ENCODE measurements at regions not wholly inside any gene's neighbourhood (a gene's known extent, or its start where the extent isn't known, plus 50 kb on each side); places are given as distances from the start of the nearest gene placed in this dataset.

GRCh38 chr5:115402822-115403577 is 106.5 kb upstream of the CCDC112 start:
- DNase-seq, result no peak

GRCh38 chr5:115402092-115402491 is 105.6 kb upstream of the CCDC112 start:
- no peak for DNase-seq

GRCh38 chr5:115398719-115399118 is 102.3 kb upstream of the CCDC112 start:
- no peak for DNase-seq

GRCh38 chr5:115396688-115397087 is 100.2 kb upstream of the CCDC112 start:
- no peak for DNase-seq

- no peak for DNase-seq
Observed at GRCh38 chr5:115396081-115396480, 99.6 kb upstream of the CCDC112 start.

GRCh38 chr5:115394531-115394930 is 98.1 kb upstream of the CCDC112 start:
- no peak for DNase-seq

- DNase-seq, result no peak
Observed at GRCh38 chr5:115393239-115393638, 96.8 kb upstream of the CCDC112 start.

- DNase-seq, result no peak
Observed at GRCh38 chr5:115392611-115393010, 96.2 kb upstream of the CCDC112 start.

- no peak for DNase-seq
Observed at GRCh38 chr5:115391780-115392179, 95.3 kb upstream of the CCDC112 start.

- no peak for DNase-seq
Observed at GRCh38 chr5:115389799-115390382, 93.4 kb upstream of the CCDC112 start.

GRCh38 chr5:115389034-115389798 is 92.8 kb upstream of the CCDC112 start:
- DNase-seq, result no peak

GRCh38 chr5:115388240-115388639 is 91.8 kb upstream of the CCDC112 start:
- DNase-seq, result no peak

- no peak for DNase-seq
Observed at GRCh38 chr5:115387816-115388215, 91.4 kb upstream of the CCDC112 start.

GRCh38 chr5:115386657-115387056 is 90.2 kb upstream of the CCDC112 start:
- no peak for DNase-seq

- DNase-seq, result no peak
Observed at GRCh38 chr5:115384587-115385375, 88.3 kb upstream of the CCDC112 start.

GRCh38 chr5:115382989-115383388 is 86.5 kb upstream of the CCDC112 start:
- DNase-seq, result no peak

- DNase-seq, result no peak
Observed at GRCh38 chr5:115381911-115382662, 85.6 kb upstream of the CCDC112 start.

- DNase-seq, result peak in 1 of 5 donors; percentile 58
Observed at GRCh38 chr5:115379622-115380344, 83.3 kb upstream of the CCDC112 start.

- no peak for DNase-seq
Observed at GRCh38 chr5:115378754-115379153, 82.3 kb upstream of the CCDC112 start.

- peak in 1 of 5 donors; percentile 64 for DNase-seq
Observed at GRCh38 chr5:115377468-115378217, 81.2 kb upstream of the CCDC112 start.

GRCh38 chr5:115375893-115376292 is 79.4 kb upstream of the CCDC112 start:
- no peak for DNase-seq

Data from T-helper 1 cell (primary cell).